ENCODE measurements at regions not wholly inside any gene's neighbourhood (a gene's known extent, or its start where the extent isn't known, plus 50 kb on each side); places are given as distances from the start of the nearest gene placed in this dataset.

DNA sequence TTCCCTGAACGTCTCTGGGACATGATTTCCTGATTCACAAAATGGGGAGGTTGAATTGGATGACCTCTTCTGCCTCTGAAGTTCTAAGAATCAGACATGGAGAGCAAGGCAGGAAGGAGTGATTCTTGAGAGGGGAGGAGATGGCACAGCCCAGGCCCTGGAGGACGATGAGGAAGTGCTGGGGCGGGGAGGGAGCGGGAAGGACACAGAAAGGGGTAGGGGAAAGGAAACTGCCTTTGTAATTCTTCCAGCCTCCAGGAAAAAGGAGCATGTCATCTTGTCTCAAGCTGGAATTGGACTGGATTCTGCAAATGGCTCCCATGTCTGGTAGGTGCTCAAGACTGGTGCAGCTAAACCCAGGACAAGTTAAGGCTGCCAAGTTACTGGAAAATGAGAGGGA lies 97.0 kb upstream of the NCK2 start:
- Histone ChIP-seq H2AFZ (ENCODE audit: insufficient read depth, low read length, poor library complexity) (no peak overlapping the region), H3K79me2 (ENCODE audit: control insufficient read depth, insufficient read depth, low read length, poor library complexity) (no peaks in the 10 kb centered on the region), H3K23ac (ENCODE audit: low read length) (no peak overlapping the region), H3K79me1 (ENCODE audit: low read length) (peaks cover 1% of the 10 kb centered on the region), H3K18ac (ENCODE audit: low read length) (no peak overlapping the region), H4K91ac (ENCODE audit: low read depth, low read length) (no peak overlapping the region), H4K12ac (ENCODE audit: low read depth, low read length) (no peak overlapping the region), H2AK5ac (ENCODE audit: low read length) (no peak overlapping the region), H3K4me1 (ENCODE audit: control insufficient read depth in 1 of 2, insufficient read depth in 2 of 2, low read length in 2 of 2) (peaks cover 4 to 5% of the 10 kb centered on the region in 2 experiments), H3K4ac (ENCODE audit: low read depth, low read length) (no peak overlapping the region), H2BK5ac (ENCODE audit: low read depth, low read length, poor library complexity) (no peak overlapping the region), H4K8ac (ENCODE audit: low read depth, low read length) (no peak overlapping the region), H3K9ac (ENCODE audit: low read length) (no peak overlapping the region), H3K14ac (ENCODE audit: low read length) (no peak overlapping the region), H2BK12ac (ENCODE audit: low read length) (no peak overlapping the region), H3K36me3 (ENCODE audit: control insufficient read depth in 1 of 2, insufficient read depth in 2 of 2, low read length in 2 of 2) (no peaks in the 10 kb centered on the region), H3K27ac (ENCODE audit: low read depth, low read length) (no peak overlapping the region), H2BK120ac (ENCODE audit: insufficient read depth, low read length, poor library complexity) (no peak overlapping the region), H3K4me2 (ENCODE audit: low read length) (no peak overlapping the region), H3K4me3 (ENCODE audit: low read depth, low read length) (no peak overlapping the region), H3K27me3 (ENCODE audit: insufficient read depth, low read length) (no peaks in the 10 kb centered on the region), H3K9me3 (ENCODE audit: insufficient read depth, low read depth, low read length) (peaks cover 2% of the 10 kb centered on the region)
- DNase-seq, result no peak
- WGBS (ENCODE audit: extremely low coverage, insufficient coverage, insufficient read length), result no CpG with 5 or more reads among the region's 4 CpGs

DNA sequence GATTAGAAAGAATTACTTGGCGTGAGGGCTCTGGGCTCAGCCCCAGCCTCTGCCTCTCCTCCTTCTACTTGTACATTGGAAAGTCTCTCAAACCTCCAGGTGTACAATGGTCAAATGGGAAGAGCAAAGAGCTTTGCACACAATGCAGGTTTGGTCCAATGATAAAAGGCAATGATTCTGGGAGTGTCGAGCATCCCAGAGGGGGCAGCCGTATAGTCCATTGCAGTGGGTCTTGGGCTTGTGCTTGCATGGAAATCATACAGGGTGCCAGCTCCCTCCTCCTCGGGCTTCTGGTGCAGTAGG lies 98.0 kb upstream of the NCK2 start:
- no CpG with 5 or more reads among the region's 4 CpGs for WGBS (ENCODE audit: extremely low coverage, insufficient coverage, insufficient read length)
- Histone ChIP-seq H3K36me3 (ENCODE audit: control insufficient read depth in 1 of 2, insufficient read depth in 2 of 2, low read length in 2 of 2) (no peaks in the 10 kb centered on the region), H3K79me1 (ENCODE audit: low read length) (peaks cover 1% of the 10 kb centered on the region), H3K4me2 (ENCODE audit: low read length) (no peak overlapping the region), H3K27me3 (ENCODE audit: insufficient read depth, low read length) (no peaks in the 10 kb centered on the region), H3K14ac (ENCODE audit: low read length) (no peak overlapping the region), H4K91ac (ENCODE audit: low read depth, low read length) (no peak overlapping the region), H2BK12ac (ENCODE audit: low read length) (no peak overlapping the region), H2BK5ac (ENCODE audit: low read depth, low read length, poor library complexity) (no peak overlapping the region), H2AFZ (ENCODE audit: insufficient read depth, low read length, poor library complexity) (no peak overlapping the region), H4K8ac (ENCODE audit: low read depth, low read length) (no peak overlapping the region), H3K4ac (ENCODE audit: low read depth, low read length) (no peak overlapping the region), H3K4me3 (ENCODE audit: low read depth, low read length) (no peak overlapping the region), H3K79me2 (ENCODE audit: control insufficient read depth, insufficient read depth, low read length, poor library complexity) (no peaks in the 10 kb centered on the region), H2BK120ac (ENCODE audit: insufficient read depth, low read length, poor library complexity) (no peak overlapping the region), H3K9me3 (ENCODE audit: insufficient read depth, low read depth, low read length) (peaks cover 2% of the 10 kb centered on the region), H3K27ac (ENCODE audit: low read depth, low read length) (no peak overlapping the region), H2AK5ac (ENCODE audit: low read length) (no peak overlapping the region), H3K9ac (ENCODE audit: low read length) (no peak overlapping the region), H3K4me1 (ENCODE audit: control insufficient read depth in 1 of 2, insufficient read depth in 2 of 2, low read length in 2 of 2) (peaks cover 4 to 5% of the 10 kb centered on the region in 2 experiments), H4K12ac (ENCODE audit: low read depth, low read length) (no peak overlapping the region), H3K23ac (ENCODE audit: low read length) (no peak overlapping the region), H3K18ac (ENCODE audit: low read length) (no peak overlapping the region)
- DNase-seq, result no peak

DNA sequence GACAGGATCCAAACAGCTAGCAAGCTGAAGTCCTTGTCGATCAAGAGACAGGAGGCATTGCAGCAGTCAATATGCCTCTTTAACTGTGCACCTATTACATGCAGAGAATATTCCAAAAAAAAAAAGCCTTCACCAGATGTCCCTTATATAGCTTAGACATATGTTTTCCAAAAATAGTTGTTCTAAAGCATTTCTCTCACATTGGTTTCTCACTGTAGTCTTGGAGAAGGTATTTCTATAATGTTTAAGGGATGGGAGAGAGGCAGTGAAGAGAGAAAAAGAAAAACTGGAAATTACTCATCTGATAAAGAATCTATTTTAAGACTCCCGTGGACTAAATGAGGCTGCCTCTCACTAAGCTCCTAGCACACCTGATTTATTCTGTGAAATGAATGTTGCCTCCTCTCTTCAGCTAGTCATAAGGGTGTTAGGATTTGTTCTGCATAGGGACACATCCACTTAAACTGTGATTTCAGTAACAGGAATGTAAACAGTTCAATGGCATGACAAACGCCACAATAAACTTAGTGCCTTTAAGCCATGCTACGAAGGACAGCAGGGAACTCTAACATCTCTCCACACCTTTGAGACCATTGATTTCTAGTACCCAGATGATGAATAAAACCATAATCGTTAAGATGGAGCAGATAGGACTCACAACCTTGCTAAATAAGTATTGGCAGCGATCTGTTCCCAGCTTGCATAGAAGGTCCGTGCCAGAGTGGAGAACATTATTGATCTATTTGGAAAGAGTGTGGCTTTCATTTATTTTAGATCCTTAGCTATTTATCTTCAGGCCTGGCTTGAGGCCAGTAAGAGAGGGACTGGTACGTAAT lies 98.6 kb upstream of the NCK2 start:
- Histone ChIP-seq H3K79me2 (ENCODE audit: control insufficient read depth, insufficient read depth, low read length, poor library complexity) (no peaks in the 10 kb centered on the region), H2AFZ (ENCODE audit: insufficient read depth, low read length, poor library complexity) (no peak overlapping the region), H2AK5ac (ENCODE audit: low read length) (no peak overlapping the region), H3K27ac (ENCODE audit: low read depth, low read length) (no peak overlapping the region), H3K4me3 (ENCODE audit: low read depth, low read length) (no peak overlapping the region), H3K4me2 (ENCODE audit: low read length) (no peak overlapping the region), H3K79me1 (ENCODE audit: low read length) (peaks cover 1% of the 10 kb centered on the region), H4K8ac (ENCODE audit: low read depth, low read length) (no peak overlapping the region), H2BK5ac (ENCODE audit: low read depth, low read length, poor library complexity) (no peak overlapping the region), H3K14ac (ENCODE audit: low read length) (no peak overlapping the region), H4K12ac (ENCODE audit: low read depth, low read length) (no peak overlapping the region), H4K91ac (ENCODE audit: low read depth, low read length) (no peak overlapping the region), H2BK12ac (ENCODE audit: low read length) (no peak overlapping the region), H3K23ac (ENCODE audit: low read length) (no peak overlapping the region), H3K27me3 (ENCODE audit: insufficient read depth, low read length) (no peaks in the 10 kb centered on the region), H3K9me3 (ENCODE audit: insufficient read depth, low read depth, low read length) (peaks cover 2% of the 10 kb centered on the region), H3K36me3 (ENCODE audit: control insufficient read depth in 1 of 2, insufficient read depth in 2 of 2, low read length in 2 of 2) (no peaks in the 10 kb centered on the region), H3K4ac (ENCODE audit: low read depth, low read length) (no peak overlapping the region), H3K9ac (ENCODE audit: low read length) (no peak overlapping the region), H3K18ac (ENCODE audit: low read length) (no peak overlapping the region), H3K4me1 (ENCODE audit: control insufficient read depth in 1 of 2, insufficient read depth in 2 of 2, low read length in 2 of 2) (peaks cover 4 to 5% of the 10 kb centered on the region in 2 experiments), H2BK120ac (ENCODE audit: insufficient read depth, low read length, poor library complexity) (no peak overlapping the region)
- DNase-seq, result no peak
- no CpG with 5 or more reads among the region's 8 CpGs for WGBS (ENCODE audit: extremely low coverage, insufficient coverage, insufficient read length)

DNA sequence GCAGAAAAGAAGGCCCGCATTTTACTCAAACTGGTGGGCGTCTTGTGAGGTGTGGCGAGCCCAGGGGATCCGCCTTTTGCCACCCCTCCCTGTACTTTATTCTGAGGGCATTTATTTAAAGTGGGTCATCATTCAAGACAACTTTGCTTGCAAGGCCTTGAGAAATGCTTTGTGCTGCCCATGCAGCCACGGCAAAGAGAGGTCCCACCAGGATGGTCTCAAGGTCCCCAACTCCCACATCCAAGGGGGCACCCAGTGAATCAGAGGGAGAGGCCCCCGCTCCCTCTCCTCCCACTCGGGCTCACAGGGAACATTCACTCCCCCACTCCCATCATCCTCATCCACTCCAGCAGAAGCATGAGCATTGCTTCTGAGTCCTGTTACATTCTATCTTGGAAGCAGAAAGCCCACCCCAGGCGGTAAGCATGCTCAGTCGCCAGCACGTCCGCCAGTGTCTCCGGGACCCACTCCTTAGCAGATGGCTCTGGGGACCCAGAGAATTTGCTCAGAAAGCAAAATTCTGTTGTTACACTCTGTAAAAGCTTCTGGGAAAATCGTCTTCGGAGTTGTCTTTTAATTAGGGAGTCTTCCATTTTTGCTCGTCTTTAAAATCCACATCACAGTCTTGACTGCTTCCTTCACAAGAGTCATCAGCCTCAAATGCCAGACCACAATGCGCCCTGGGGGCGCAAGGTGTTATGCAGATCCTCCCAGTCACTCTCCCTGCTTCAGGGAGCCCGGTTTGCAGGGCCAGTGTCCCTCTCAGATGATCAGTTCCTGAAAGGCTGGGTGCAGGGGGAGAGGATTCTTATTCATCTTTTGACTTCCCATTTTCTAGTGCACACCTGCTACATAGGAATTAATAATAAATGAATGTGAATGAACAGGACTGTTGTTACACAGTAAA lies 99.4 kb upstream of the NCK2 start:
- no peak for DNase-seq
- Histone ChIP-seq H3K79me1 (ENCODE audit: low read length) (peaks cover 1% of the 10 kb centered on the region), H3K23ac (ENCODE audit: low read length) (no peak overlapping the region), H3K9me3 (ENCODE audit: insufficient read depth, low read depth, low read length) (no peaks in the 10 kb centered on the region), H3K18ac (ENCODE audit: low read length) (no peak overlapping the region), H3K4me3 (ENCODE audit: low read depth, low read length) (no peak overlapping the region), H3K4me1 (ENCODE audit: control insufficient read depth in 1 of 2, insufficient read depth in 2 of 2, low read length in 2 of 2) (peaks cover 4 to 5% of the 10 kb centered on the region in 2 experiments), H3K27ac (ENCODE audit: low read depth, low read length) (no peak overlapping the region), H2BK120ac (ENCODE audit: insufficient read depth, low read length, poor library complexity) (no peak overlapping the region), H2BK5ac (ENCODE audit: low read depth, low read length, poor library complexity) (no peak overlapping the region), H2BK12ac (ENCODE audit: low read length) (no peak overlapping the region), H3K4ac (ENCODE audit: low read depth, low read length) (no peak overlapping the region), H2AFZ (ENCODE audit: insufficient read depth, low read length, poor library complexity) (no peak overlapping the region), H3K27me3 (ENCODE audit: insufficient read depth, low read length) (no peaks in the 10 kb centered on the region), H3K36me3 (ENCODE audit: control insufficient read depth in 1 of 2, insufficient read depth in 2 of 2, low read length in 2 of 2) (no peaks in the 10 kb centered on the region), H4K8ac (ENCODE audit: low read depth, low read length) (no peak overlapping the region), H3K14ac (ENCODE audit: low read length) (no peak overlapping the region), H3K4me2 (ENCODE audit: low read length) (no peak overlapping the region), H3K9ac (ENCODE audit: low read length) (no peak overlapping the region), H3K79me2 (ENCODE audit: control insufficient read depth, insufficient read depth, low read length, poor library complexity) (no peaks in the 10 kb centered on the region), H2AK5ac (ENCODE audit: low read length) (no peak overlapping the region), H4K91ac (ENCODE audit: low read depth, low read length) (no peak overlapping the region), H4K12ac (ENCODE audit: low read depth, low read length) (no peak overlapping the region)
- WGBS (ENCODE audit: extremely low coverage, insufficient coverage, insufficient read length), result no CpG with 5 or more reads among the region's 18 CpGs

Data from trophoblast cell (in vitro differentiated cells and primary cell).